ENCODE measurements at regions not wholly inside any gene's neighbourhood (a gene's known extent, or its start where the extent isn't known, plus 50 kb on each side); places are given as distances from the start of the nearest gene placed in this dataset.
"Not testable (repeated sequence)": the region's sequence is repeated elsewhere in the genome, so short reads cannot be mapped to it uniquely, and the experiment has no call there.

DNA sequence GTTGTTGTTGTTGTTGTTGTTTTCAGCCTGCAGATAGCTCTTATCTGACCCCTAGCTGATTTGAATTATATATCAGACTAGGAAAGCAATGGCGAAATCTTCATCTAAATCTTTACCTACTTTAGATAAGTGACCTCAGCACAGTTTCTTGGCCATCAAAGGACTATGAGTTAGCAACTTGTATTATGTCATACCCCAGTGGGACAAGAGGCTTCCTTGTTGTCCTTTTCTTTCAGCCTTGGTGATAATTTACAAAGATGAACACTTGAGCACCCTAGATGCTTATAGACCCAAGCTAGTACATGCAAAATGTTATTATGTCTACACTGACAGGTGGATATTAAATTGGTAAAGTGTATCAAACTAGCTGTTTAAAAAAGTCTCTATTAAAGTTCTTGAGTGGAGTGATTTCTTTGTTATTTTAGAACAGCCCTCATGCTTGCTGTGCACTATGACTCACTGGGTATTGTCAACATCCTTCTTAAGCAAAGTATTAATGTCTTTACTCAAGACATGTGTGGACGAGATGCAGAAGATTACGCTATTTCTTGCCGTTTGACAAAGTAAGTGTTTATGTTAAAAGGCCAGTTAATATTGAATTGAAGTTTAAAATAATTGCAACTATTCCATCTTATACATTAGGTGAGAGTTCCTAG lies 56.6 kb upstream of the ZNF519 start:
- TF ChIP-seq EED (IDR thresholded peaks at IDR 0.05; ENCODE audit: low read depth); MXI1 (IDR thresholded peaks at IDR 0.05; ENCODE audit: low read depth, low read length): not testable (repeated sequence)
